IPS-15b (cell line): ENCODE measurements at regions not wholly inside any gene's neighbourhood (a gene's known extent, or its start where the extent isn't known, plus 50 kb on each side); places are given as distances from the start of the nearest gene placed in this dataset.
"Not testable (repeated sequence)": the region's sequence is repeated elsewhere in the genome, so short reads cannot be mapped to it uniquely, and the experiment has no call there.

Source experiments
- H3K27me3 ChIP-seq: one replicate; pipeline ENCODE4 v1.6.1; 2013; ENCODE audit warnings: low read length; ENCODE audit not compliant: control insufficient read depth, insufficient read depth
- H3K36me3 ChIP-seq: one replicate; pipeline ENCODE4 v1.6.1; 2013; ENCODE audit warnings: low read length; ENCODE audit not compliant: control insufficient read depth, insufficient read depth
- H3K4me1 ChIP-seq: one replicate; pipeline ENCODE4 v1.6.1; 2013; ENCODE audit warnings: mild to moderate bottlenecking, low read length; ENCODE audit not compliant: control insufficient read depth, insufficient read depth
- H3K4me3 ChIP-seq: one replicate; pipeline ENCODE4 v1.5.1; 2013; ENCODE audit warnings: low read depth, low read length
- H3K9ac ChIP-seq: one replicate; pipeline ENCODE4 v1.6.1; 2013; ENCODE audit warnings: low read depth, mild to moderate bottlenecking, low read length
- H3K9me3 ChIP-seq: one replicate; pipeline ENCODE4 v1.6.1; 2013; ENCODE audit warnings: mild to moderate bottlenecking, low read length; ENCODE audit not compliant: control insufficient read depth, insufficient read depth

DNA sequence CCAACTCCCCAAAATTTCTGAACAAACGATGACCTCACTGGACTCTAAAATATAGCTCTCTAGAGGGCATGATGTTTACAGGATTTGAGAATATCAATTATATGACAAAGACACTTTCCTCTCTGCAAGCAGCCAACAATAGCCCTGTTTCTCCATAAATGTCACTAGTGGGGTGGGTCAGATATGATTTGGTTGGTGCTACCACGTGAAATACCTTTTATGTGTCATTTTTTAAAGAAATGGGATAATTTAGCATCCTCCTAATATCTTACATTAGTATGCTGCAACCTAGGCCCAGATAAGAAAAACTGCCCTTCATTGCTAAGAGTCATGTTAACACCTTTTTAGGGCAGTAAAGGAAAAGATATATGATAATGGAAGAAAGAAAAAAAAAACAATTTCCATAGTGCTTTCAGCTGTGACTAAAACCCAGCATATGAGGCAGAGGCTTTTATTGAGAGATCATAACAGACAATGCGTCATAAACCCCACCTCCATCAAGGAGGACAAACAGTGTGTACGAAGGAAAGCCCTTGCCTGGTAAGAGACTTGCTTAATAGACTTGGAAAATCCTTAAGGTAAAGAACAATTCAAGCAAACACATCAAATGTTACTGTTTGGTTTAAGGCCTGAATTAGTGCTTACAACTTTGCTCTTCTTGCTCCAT lies 372.4 kb upstream of the PAPPA start:
- no peaks in the 10 kb centered on the region for H3K9me3 ChIP-seq
- no peak overlapping the region for H3K4me3 ChIP-seq
- H3K27me3 ChIP-seq, result no peaks in the 10 kb centered on the region
- H3K36me3 ChIP-seq, result peaks cover 4% of the 10 kb centered on the region
- no peak overlapping the region for H3K9ac ChIP-seq
- H3K4me1 ChIP-seq, result no peaks in the 10 kb centered on the region

DNA sequence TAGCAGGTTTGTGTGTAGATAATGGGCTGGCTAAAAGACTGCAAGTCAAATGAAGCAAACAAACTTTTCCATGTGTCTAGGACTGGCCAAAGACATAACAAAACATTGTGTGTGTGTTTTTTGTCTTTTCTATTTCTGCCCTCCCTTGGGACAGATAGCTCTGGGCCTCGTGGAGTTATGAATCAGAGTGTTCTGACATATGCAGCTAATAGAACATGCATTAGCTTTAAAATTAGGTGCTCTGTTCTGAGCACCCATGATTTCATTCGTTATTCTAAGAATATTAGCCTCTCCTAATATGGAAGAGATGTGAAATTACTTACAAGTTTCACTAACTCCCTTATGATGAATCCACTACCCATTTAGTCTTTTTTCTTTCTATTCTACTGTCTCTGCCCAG lies 367.3 kb upstream of the PAPPA start:
- no peaks in the 10 kb centered on the region for H3K27me3 ChIP-seq
- no peak overlapping the region for H3K9ac ChIP-seq
- H3K4me1 ChIP-seq, result peaks cover 5% of the 10 kb centered on the region
- peaks cover 4% of the 10 kb centered on the region for H3K36me3 ChIP-seq
- no peaks in the 10 kb centered on the region for H3K9me3 ChIP-seq
- no peak overlapping the region for H3K4me3 ChIP-seq

DNA sequence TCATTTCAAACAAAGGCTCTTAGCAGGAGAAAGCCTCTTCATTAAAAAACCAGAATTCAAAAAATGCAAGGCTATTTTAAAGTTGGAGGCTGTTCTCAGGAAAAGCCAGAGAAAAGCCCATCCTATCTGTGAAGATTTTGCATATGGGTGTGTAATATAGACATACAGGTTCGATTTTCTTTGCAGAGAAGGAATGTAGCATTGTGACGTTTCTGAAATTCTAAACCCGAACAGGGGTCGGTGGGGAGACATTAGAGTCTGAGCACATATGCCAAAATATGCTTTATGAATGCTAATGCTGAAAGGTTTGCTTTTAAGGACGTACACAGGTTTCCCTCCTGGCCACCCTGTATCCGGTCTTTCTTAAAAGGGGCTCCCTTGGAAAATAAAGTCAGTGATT lies 363.1 kb upstream of the PAPPA start:
- H3K27me3 ChIP-seq, result no peaks in the 10 kb centered on the region
- H3K4me1 ChIP-seq, result peaks cover 5% of the 10 kb centered on the region
- no peaks in the 10 kb centered on the region for H3K36me3 ChIP-seq
- no peak overlapping the region for H3K9ac ChIP-seq
- H3K9me3 ChIP-seq, result no peaks in the 10 kb centered on the region
- no peak overlapping the region for H3K4me3 ChIP-seq

DNA sequence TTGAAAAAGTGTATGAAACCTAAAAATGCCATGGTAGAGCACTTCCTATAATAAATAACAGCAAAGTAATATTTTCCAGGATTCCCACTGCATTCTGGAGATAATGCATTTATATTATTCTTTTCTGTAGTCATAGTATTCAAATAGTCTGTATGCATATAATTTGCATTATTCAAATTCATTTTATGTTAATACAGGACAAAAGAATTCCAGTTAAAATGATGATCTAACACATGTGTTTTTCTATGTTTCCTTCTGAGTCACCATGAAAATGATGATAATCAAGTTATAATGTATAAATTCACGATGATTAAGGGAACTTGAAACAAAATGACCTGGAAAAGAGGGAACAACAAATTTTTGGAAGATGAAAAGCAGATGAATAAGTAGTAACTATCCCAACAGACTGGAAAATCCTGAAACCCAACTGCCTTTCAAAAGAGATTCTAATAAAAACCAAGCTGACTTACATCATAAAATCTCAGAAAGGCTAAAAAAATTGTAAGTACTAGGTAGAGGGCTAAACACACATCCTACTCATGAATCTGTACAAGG lies 358.6 kb upstream of the PAPPA start:
- Histone ChIP-seq H3K9ac (no peak overlapping the region), H3K9me3 (no peaks in the 10 kb centered on the region), H3K27me3 (no peaks in the 10 kb centered on the region), H3K36me3 (no peaks in the 10 kb centered on the region), H3K4me1 (no peaks in the 10 kb centered on the region), H3K4me3 (no peak overlapping the region)

DNA sequence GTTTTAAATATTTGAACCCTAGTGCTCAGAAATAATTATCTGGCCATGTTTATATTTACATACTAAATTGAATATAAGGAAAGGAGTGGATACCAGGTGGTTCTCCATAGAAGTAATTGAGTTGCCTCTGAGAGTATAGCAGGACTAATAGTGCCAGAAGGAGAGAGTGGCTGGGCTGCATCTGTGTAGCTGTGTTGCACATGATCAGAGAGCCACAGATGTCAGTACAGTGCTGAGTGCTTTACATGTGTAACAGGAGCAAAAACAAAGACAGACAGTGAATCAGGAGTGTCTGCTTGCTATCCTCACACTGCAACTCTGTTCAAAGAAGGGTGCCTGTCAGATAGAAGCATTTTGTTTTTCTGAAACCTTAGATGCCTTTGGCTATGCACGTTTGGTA lies 353.9 kb upstream of the PAPPA start:
- no peaks in the 10 kb centered on the region for H3K36me3 ChIP-seq
- no peaks in the 10 kb centered on the region for H3K27me3 ChIP-seq
- no peaks in the 10 kb centered on the region for H3K9me3 ChIP-seq
- no peak overlapping the region for H3K9ac ChIP-seq
- H3K4me3 ChIP-seq, result no peak overlapping the region
- no peaks in the 10 kb centered on the region for H3K4me1 ChIP-seq

DNA sequence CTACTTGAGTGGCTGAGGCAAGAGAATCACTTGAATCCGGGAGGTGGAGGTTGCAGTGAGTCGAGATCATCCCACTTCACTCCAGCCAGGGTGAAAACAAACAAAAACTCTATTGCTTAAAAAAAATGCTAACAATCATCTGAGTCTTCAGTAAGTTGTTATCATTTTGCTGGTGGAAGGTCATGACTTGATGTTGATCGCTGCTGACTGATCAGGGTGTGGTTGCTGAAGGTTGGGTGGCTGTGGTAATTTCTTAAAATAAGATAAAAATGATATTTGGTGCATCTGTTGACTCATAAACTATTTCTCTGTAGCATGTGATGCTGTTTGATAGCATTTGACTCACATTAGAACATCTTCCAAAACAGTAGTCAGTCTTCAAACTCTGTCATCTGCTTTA lies 349.4 kb upstream of the PAPPA start:
- H3K27me3 ChIP-seq, result no peaks in the 10 kb centered on the region
- no peaks in the 10 kb centered on the region for H3K9me3 ChIP-seq
- H3K4me3 ChIP-seq, result no peak overlapping the region
- no peaks in the 10 kb centered on the region for H3K36me3 ChIP-seq
- no peaks in the 10 kb centered on the region for H3K4me1 ChIP-seq
- H3K9ac ChIP-seq, result no peak overlapping the region

DNA sequence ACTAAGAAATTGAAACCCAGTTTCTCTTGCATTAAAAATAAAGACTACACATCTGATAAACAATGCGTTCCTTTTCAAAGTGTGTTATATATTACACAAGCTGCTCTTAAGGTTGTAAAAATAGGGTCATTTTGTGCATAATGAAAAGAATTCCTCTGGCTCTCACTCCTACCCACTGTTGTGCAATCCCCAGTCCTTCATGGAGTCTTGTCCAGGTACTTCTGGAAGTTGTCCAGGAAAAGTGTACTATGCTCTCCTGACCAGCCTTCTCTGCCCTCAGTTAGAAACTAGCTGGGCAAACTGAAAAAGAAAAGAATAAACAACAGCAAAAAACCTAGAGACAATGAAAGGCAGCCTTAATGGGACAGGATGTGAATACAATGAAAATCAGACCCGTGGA lies 345.5 kb upstream of the PAPPA start:
- H3K4me1 ChIP-seq, result no peaks in the 10 kb centered on the region
- no peaks in the 10 kb centered on the region for H3K27me3 ChIP-seq
- no peak overlapping the region for H3K9ac ChIP-seq
- no peaks in the 10 kb centered on the region for H3K9me3 ChIP-seq
- H3K4me3 ChIP-seq, result no peak overlapping the region
- H3K36me3 ChIP-seq, result no peaks in the 10 kb centered on the region

DNA sequence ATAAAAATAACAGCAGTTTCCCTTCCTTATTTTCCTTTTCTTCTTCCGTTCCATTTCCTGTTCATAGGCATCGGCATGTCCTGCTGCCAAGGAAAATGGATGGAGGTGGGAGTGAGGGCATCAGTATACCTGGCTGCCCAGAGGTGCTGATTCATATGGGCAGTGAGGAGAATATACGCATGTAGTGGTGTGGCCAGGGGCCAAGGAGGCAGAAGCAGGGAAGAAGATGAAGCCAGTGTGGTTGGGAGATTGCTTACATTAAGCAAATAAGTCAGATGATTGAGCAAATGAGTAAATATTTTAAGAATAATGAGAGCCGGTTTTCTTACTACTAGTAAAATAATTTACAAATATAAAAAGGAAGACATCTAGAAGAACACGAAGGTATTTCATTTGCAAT lies 344.9 kb upstream of the PAPPA start:
- Histone ChIP-seq H3K9ac (no peak overlapping the region), H3K27me3 (no peaks in the 10 kb centered on the region), H3K4me1 (no peaks in the 10 kb centered on the region), H3K9me3 (no peaks in the 10 kb centered on the region), H3K36me3 (no peaks in the 10 kb centered on the region), H3K4me3 (no peak overlapping the region)

DNA sequence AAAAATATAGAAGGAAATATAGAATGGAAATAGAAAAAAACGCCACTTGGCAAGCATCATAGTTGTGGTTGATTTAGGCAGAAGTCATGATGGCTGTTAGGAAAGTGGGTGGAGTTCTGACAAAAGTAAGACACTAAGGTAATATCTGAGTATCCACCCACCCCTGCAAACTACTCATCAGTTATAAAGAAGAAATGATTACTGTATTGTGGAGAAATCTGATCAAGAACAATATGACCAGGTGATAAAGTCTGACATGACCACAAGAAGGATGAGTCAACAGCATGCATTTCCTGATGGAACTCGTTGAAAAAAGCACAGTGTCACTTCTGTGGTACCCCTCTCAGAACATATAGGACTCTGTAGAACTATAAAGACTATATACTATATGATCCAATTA lies 343.4 kb upstream of the PAPPA start:
- H3K9ac ChIP-seq, result no peak overlapping the region
- H3K4me1 ChIP-seq, result no peaks in the 10 kb centered on the region
- no peaks in the 10 kb centered on the region for H3K36me3 ChIP-seq
- no peaks in the 10 kb centered on the region for H3K9me3 ChIP-seq
- no peak overlapping the region for H3K4me3 ChIP-seq
- H3K27me3 ChIP-seq, result no peaks in the 10 kb centered on the region

DNA sequence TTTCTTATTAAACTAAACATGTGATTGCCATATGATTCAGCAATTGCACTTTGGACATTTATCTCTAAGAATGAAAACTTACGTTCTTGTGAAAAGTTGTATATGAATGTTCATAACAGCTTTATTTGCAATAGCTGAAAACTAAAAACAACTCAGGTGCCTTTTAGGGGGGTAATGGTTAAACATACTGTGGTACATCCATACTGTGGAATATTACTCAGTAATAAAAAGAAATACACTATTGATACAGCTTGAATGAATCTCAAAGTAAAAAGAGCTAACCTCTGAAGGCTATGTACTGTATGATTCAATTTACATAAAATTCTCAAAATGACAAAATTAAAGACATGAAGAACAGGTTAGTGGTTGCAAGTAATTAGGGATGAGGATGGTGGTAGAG lies 339.5 kb upstream of the PAPPA start:
- no peak overlapping the region for H3K9ac ChIP-seq

DNA sequence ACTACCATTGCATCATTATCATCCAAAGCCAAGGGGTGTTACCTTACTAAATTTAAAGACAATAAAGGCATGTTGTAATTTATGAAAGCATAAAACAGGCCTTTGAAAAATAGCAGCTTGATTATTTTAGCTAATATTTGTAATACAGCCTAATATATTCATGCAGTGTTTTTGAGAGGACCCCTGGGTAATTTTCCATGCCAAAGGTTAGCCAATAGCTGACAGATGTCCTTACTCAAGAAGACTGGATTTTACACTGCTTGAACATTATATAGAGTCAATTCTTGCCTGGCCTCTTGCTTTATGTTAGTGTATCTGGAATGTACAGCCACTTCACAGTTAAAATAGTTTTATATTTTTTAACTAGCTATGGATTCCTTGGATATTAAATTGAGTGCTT lies 337.8 kb upstream of the PAPPA start:
- Histone ChIP-seq H3K9me3 (no peaks in the 10 kb centered on the region), H3K4me3 (no peak overlapping the region), H3K36me3 (no peaks in the 10 kb centered on the region), H3K9ac (no peak overlapping the region), H3K4me1 (no peaks in the 10 kb centered on the region), H3K27me3 (no peaks in the 10 kb centered on the region)

More for the DNA sequence above, 339.5 kb upstream of the PAPPA start:
- Histone ChIP-seq H3K4me1 (no peaks in the 10 kb centered on the region), H3K36me3 (no peaks in the 10 kb centered on the region), H3K4me3 (no peak overlapping the region), H3K27me3 (no peaks in the 10 kb centered on the region), H3K9me3 (no peaks in the 10 kb centered on the region)

DNA sequence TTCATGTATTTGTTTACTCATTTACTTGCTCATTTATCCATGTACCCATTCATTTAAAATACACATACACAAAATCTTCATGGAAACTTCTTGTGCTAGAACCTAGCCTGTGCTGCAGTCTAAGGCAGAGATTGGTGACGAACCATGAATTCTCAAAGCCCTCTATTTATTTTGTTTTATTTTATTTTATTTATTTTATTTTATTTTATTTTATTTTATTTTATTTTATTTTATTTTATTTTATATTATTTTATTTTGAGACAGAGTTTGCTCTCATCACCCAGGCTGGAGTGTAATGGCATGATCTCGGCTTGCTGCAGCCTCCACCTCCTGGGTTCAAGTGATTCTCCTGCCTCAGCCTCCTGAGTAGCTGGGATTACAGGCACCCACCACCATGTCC lies 334.9 kb upstream of the PAPPA start:
- not testable (repeated sequence) for H3K9me3 ChIP-seq, H3K36me3 ChIP-seq, H3K27me3 ChIP-seq, H3K9ac ChIP-seq, H3K4me3 ChIP-seq, H3K4me1 ChIP-seq
